H1 (cell line): ENCODE measurements at regions not wholly inside any gene's neighbourhood (a gene's known extent, or its start where the extent isn't known, plus 50 kb on each side); places are given as distances from the start of the nearest gene placed in this dataset.

ENCODE experiments used
- BRCA1 ChIP-seq: IDR thresholded peaks from 2 replicates; pipeline ENCODE4 v1.6.1; 2012; ENCODE audit warnings: low read depth, low read length, improper control_type of control experiment
- CHD1 ChIP-seq: IDR thresholded peaks from 2 replicates; pipeline ENCODE4 v1.6.1; 2012; ENCODE audit warnings: low read depth, low read length, improper control_type of control experiment
- CREB1 ChIP-seq: IDR thresholded peaks from 2 replicates; pipeline ENCODE4 v1.6.1; 2012; ENCODE audit warnings: inconsistent platforms
- CTCF ChIP-seq, 3 experiments: IDR thresholded peaks; 1 replicate in 2 of 3; 2 replicates in 1 of 3; pipeline versions ENCODE4 v1.5.1 to v1.6.1; 2011; ENCODE audit warnings: low read length in 3 of 3, mild to moderate bottlenecking in 3 of 3, inconsistent platforms in 2 of 3, low read depth in 1 of 3, moderate library complexity in 1 of 3; ENCODE audit not compliant: insufficient read depth in 1 of 3; ENCODE audit errors: control extremely low read depth in 1 of 3
- EZH2 ChIP-seq: fragments of 200-600 bp; sonication (generic); IDR thresholded peaks from 2 replicates; pipeline ENCODE4 v1.7.1; 2012; ENCODE audit warnings: low read depth, mild to moderate bottlenecking, moderate library complexity, low read length, inconsistent platforms; ENCODE audit not compliant: severe bottlenecking
- GABPA ChIP-seq: IDR thresholded peaks from 2 replicates; pipeline ENCODE4 v1.6.1; 2011; ENCODE audit warnings: mild to moderate bottlenecking, low read length, moderate library complexity, borderline replicate concordance; ENCODE audit not compliant: insufficient read depth
- MAX ChIP-seq: IDR thresholded peaks from 2 replicates; pipeline ENCODE4 v1.6.1; 2012; ENCODE audit warnings: inconsistent platforms
- POLR2A ChIP-seq, 2 experiments: IDR thresholded peaks; 1 replicate in 1 of 2; 2 replicates in 1 of 2; pipeline ENCODE4 v1.6.1; 2011; ENCODE audit warnings: low read depth in 2 of 2, low read length in 2 of 2, mild to moderate bottlenecking in 2 of 2; ENCODE audit errors: control extremely low read depth in 1 of 2
- POLR2AphosphoS5 ChIP-seq: IDR thresholded peaks from 2 replicates; pipeline ENCODE4 v1.6.1; 2011; ENCODE audit warnings: low read depth, low read length
- SRF ChIP-seq: IDR thresholded peaks from 2 replicates; pipeline ENCODE4 v1.6.1; 2011; ENCODE audit warnings: mild to moderate bottlenecking, low read depth, low read length, moderate library complexity
- TBP ChIP-seq: IDR thresholded peaks from 2 replicates; pipeline ENCODE4 v1.6.1; 2011; ENCODE audit warnings: low read depth, low read length, improper control_type of control experiment

- no peak for TF ChIP-seq CTCF (IDR thresholded peaks at IDR 0.05; ENCODE audit: control extremely low read depth in 1 of 3, insufficient read depth in 1 of 3, low read depth in 1 of 3, low read length in 3 of 3)
- no peak for TF ChIP-seq POLR2A (IDR thresholded peaks at IDR 0.05; ENCODE audit: control extremely low read depth in 1 of 2, low read depth in 2 of 2, low read length in 2 of 2)
- no peak for TF ChIP-seq BRCA1
- TF ChIP-seq GABPA = no peak
- TF ChIP-seq EZH2 = no peak
- TF ChIP-seq TBP = no peak
- no peak for TF ChIP-seq MAX
- no peak for TF ChIP-seq POLR2AphosphoS5
- TF ChIP-seq CREB1 = no peak
- no peak for TF ChIP-seq CHD1
- no peak for TF ChIP-seq SRF
Observed at GRCh38 chr5:120098902-120099535, 365.1 kb upstream of the PRR16 start.
